ENCODE measurements at regions not wholly inside any gene's neighbourhood (a gene's known extent, or its start where the extent isn't known, plus 50 kb on each side); places are given as distances from the start of the nearest gene placed in this dataset.

- no peak for TF ChIP-seq ZNF501 (tag by site-specific recombination; IDR thresholded peaks at IDR 0.05)
- no peak for TF ChIP-seq ZBTB48 (tag by site-specific recombination; IDR thresholded peaks at IDR 0.05)
- TF ChIP-seq ZNF324 (tag by site-specific recombination; IDR thresholded peaks at IDR 0.05), result no peak
- TF ChIP-seq ZBTB7A (tag by site-specific recombination; IDR thresholded peaks at IDR 0.05; ENCODE audit: low read depth), result no peak
- TF ChIP-seq ZNF169 (tag by site-specific recombination; IDR thresholded peaks at IDR 0.05), result no peak
- no peak for TF ChIP-seq BCL11A (tag by site-specific recombination; IDR thresholded peaks at IDR 0.05; ENCODE audit: low read depth)
- H3K9me3 ChIP-seq (ENCODE audit: control insufficient read depth, insufficient read depth, low read depth, low read length), result no peaks in the 10 kb centered on the region
- no peak overlapping the region for H3K27ac ChIP-seq (ENCODE audit: extremely low read depth, low read depth, low read length)
- ChIA-PET POLR2A (interaction anchor here (0.6 kb wide), 1 partner anchor 274 kb away, joined by 4 read pairs; no protein-coding TSS in a partner anchor), CTCF (interaction anchor here (0.6 to 1.5 kb wide), 4 partner anchors 10 to 267 kb away, joined by 3 read pairs; no protein-coding TSS in a partner anchor)
- H3K4me1 ChIP-seq (ENCODE audit: control insufficient read depth, insufficient read depth, low read length), result no peaks in the 10 kb centered on the region; the same call in 1 of the 2 replicates
- H3K4me3 ChIP-seq (ENCODE audit: low read depth, low read length), result no peak overlapping the region
- H3K36me3 ChIP-seq (ENCODE audit: control insufficient read depth in 2 of 2, insufficient read depth in 1 of 2, low read length in 2 of 2), result no peaks in the 10 kb centered on the region
Measured at GRCh38 chr17:36747861-36748260, 146.5 kb downstream of the MRM1 start.

- Histone ChIP-seq H3K36me3 (ENCODE audit: control insufficient read depth in 2 of 2, insufficient read depth in 1 of 2, low read length in 2 of 2) (no peaks in the 10 kb centered on the region), H3K4me1 (ENCODE audit: control insufficient read depth, insufficient read depth, low read length) (no peaks in the 10 kb centered on the region; the same call in 1 of the 2 replicates), H3K4me3 (ENCODE audit: low read depth, low read length) (no peak overlapping the region), H3K27ac (ENCODE audit: extremely low read depth, low read depth, low read length) (no peak overlapping the region), H3K9me3 (ENCODE audit: control insufficient read depth, insufficient read depth, low read depth, low read length) (no peaks in the 10 kb centered on the region)
- ChIA-PET POLR2A (interaction anchor here (0.6 kb wide), 1 partner anchor 273 kb away, joined by 4 read pairs; no protein-coding TSS in a partner anchor), CTCF (interaction anchor here (0.6 to 0.9 kb wide), 3 partner anchors 11 to 267 kb away, joined by 3 read pairs; no protein-coding TSS in a partner anchor)
- no peak for TF ChIP-seq REPIN1 (tag by site-specific recombination; IDR thresholded peaks at IDR 0.05; ENCODE audit: low read depth)
- no peak for TF ChIP-seq ZNF777 (tag by site-specific recombination; IDR thresholded peaks at IDR 0.05; ENCODE audit: borderline replicate concordance)
- no peak for TF ChIP-seq ZNF561 (tag by site-specific recombination; IDR thresholded peaks at IDR 0.05; ENCODE audit: borderline replicate concordance)
- no peak for TF ChIP-seq ZNF221 (tag by site-specific recombination; IDR thresholded peaks at IDR 0.05; ENCODE audit: borderline replicate concordance)
- TF ChIP-seq ZNF514 (tag by site-specific recombination; IDR thresholded peaks at IDR 0.05), result no peak
- TF ChIP-seq, protein P1, sequence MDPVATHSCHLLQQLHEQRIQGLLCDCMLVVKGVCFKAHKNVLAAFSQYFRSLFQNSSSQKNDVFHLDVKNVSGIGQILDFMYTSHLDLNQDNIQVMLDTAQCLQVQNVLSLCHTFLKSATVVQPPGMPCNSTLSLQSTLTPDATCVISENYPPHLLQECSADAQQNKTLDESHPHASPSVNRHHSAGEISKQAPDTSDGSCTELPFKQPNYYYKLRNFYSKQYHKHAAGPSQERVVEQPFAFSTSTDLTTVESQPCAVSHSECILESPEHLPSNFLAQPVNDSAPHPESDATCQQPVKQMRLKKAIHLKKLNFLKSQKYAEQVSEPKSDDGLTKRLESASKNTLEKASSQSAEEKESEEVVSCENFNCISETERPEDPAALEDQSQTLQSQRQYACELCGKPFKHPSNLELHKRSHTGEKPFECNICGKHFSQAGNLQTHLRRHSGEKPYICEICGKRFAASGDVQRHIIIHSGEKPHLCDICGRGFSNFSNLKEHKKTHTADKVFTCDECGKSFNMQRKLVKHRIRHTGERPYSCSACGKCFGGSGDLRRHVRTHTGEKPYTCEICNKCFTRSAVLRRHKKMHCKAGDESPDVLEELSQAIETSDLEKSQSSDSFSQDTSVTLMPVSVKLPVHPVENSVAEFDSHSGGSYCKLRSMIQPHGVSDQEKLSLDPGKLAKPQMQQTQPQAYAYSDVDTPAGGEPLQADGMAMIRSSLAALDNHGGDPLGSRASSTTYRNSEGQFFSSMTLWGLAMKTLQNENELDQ (tag by site-specific recombination; IDR thresholded peaks at IDR 0.05; ENCODE audit: low read depth), result no peak
- no peak for TF ChIP-seq ZBTB26 (tag by site-specific recombination; optimal IDR thresholded peaks at IDR 0.05)
- TF ChIP-seq ZNF341 (tag by site-specific recombination; IDR thresholded peaks at IDR 0.05; ENCODE audit: low read depth), result no peak
- TF ChIP-seq, protein P2, sequence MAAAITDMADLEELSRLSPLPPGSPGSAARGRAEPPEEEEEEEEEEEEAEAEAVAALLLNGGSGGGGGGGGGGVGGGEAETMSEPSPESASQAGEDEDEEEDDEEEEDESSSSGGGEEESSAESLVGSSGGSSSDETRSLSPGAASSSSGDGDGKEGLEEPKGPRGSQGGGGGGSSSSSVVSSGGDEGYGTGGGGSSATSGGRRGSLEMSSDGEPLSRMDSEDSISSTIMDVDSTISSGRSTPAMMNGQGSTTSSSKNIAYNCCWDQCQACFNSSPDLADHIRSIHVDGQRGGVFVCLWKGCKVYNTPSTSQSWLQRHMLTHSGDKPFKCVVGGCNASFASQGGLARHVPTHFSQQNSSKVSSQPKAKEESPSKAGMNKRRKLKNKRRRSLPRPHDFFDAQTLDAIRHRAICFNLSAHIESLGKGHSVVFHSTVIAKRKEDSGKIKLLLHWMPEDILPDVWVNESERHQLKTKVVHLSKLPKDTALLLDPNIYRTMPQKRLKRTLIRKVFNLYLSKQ (tag by site-specific recombination; IDR thresholded peaks at IDR 0.05; ENCODE audit: borderline replicate concordance), result no peak
- TF ChIP-seq GLIS1 (tag by site-specific recombination; IDR thresholded peaks at IDR 0.05), result no peak
- no peak for TF ChIP-seq ZNF521 (tag by site-specific recombination; IDR thresholded peaks at IDR 0.05)
- TF ChIP-seq ZNF239 (tag by site-specific recombination; IDR thresholded peaks at IDR 0.05), result no peak
- TF ChIP-seq ZNF610 (tag by site-specific recombination; IDR thresholded peaks at IDR 0.05; ENCODE audit: borderline replicate concordance), result no peak
- TF ChIP-seq, protein P3, sequence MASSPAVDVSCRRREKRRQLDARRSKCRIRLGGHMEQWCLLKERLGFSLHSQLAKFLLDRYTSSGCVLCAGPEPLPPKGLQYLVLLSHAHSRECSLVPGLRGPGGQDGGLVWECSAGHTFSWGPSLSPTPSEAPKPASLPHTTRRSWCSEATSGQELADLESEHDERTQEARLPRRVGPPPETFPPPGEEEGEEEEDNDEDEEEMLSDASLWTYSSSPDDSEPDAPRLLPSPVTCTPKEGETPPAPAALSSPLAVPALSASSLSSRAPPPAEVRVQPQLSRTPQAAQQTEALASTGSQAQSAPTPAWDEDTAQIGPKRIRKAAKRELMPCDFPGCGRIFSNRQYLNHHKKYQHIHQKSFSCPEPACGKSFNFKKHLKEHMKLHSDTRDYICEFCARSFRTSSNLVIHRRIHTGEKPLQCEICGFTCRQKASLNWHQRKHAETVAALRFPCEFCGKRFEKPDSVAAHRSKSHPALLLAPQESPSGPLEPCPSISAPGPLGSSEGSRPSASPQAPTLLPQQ (tag by site-specific recombination; IDR thresholded peaks at IDR 0.05), result no peak
- TF ChIP-seq ZBTB17 (tag by site-specific recombination; IDR thresholded peaks at IDR 0.05), result no peak
- TF ChIP-seq, protein P4, sequence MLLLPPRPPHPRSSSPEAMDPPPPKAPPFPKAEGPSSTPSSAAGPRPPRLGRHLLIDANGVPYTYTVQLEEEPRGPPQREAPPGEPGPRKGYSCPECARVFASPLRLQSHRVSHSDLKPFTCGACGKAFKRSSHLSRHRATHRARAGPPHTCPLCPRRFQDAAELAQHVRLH (tag by site-specific recombination; IDR thresholded peaks at IDR 0.05), result no peak
- no peak for TF ChIP-seq HOXC10 (CRISPR knock-in tag; IDR thresholded peaks at IDR 0.05)
- no peak for TF ChIP-seq HOXA7 (CRISPR knock-in tag; IDR thresholded peaks at IDR 0.05; ENCODE audit: borderline replicate concordance)
Measured at GRCh38 chr17:36748272-36748671, 146.9 kb downstream of the MRM1 start.

Data from HEK293 (cell line).